ENCODE measurements at regions not wholly inside any gene's neighbourhood (a gene's known extent, or its start where the extent isn't known, plus 50 kb on each side); places are given as distances from the start of the nearest gene placed in this dataset.
"Not testable (repeated sequence)": the region's sequence is repeated elsewhere in the genome, so short reads cannot be mapped to it uniquely, and the experiment has no call there.

- no peak for DNase-seq
Measured at GRCh38 chr9:16057541-16057940, 504.7 kb downstream of the CCDC171 start.

GRCh38 chr9:16058131-16058549 lies 505.3 kb downstream of the CCDC171 start:
- no peak for DNase-seq

GRCh38 chr9:16060436-16061129 lies 507.7 kb downstream of the CCDC171 start:
- no peak for DNase-seq

DNA sequence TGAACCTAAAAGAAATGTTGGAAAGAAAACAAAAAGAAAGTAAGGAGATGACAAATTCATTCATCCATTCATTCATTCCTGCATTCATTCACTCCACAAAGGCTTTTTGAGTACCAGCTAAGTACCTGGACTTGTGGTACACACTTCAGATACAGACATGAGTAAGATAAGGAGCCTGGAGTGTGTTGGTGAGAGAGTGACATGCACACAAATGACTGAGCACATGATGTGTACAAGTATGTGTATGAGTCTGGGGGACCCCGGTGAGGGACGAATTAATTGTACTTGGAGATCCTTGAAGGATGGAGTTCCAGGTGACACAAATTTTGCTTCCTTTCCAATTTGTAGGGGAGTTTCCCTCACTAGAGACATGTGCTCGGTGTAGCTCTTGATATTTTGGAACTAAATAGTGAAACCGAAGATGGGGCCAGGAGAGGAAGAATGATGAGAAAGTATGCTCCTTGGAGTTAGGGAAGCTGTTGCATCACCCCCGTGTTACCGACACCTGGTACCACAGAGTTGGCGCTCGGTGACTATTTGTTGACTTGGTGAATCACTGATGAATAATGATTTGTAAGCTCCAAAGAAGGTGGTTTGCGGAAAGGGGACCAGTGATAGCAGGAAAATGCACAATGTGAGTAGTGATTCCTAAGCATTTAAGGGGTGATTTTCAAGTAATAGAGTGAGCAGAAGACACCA lies 509.8 kb downstream of the CCDC171 start:
- DNase-seq = no peak

- DNase-seq = no peak
Measured at GRCh38 chr9:16063241-16063591, 510.4 kb downstream of the CCDC171 start.

- no peak for DNase-seq
Measured at GRCh38 chr9:16064771-16065170, 511.9 kb downstream of the CCDC171 start.

GRCh38 chr9:16066201-16066600 lies 513.4 kb downstream of the CCDC171 start:
- not testable (repeated sequence) for DNase-seq

GRCh38 chr9:16068476-16068875 lies 515.6 kb downstream of the CCDC171 start:
- DNase-seq = no peak

DNA sequence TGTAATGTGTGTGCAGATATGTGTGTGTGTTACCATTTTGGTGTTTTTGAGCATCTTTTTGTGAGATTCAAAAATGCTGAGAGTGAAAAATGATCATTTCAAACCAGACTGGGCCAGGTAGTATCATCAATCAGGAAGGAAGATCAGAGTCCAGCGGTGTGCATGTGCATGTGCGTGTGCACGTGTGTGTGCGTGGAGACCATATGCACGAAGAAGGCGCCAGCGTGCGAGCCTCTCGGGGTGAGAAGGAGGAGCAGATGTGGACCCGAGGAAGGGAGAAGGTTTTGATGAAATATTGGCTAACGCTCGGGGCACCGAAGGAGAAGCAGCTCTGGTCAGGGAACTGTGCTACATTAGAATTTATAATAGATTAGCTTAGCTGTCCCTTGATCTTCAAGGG lies 516.4 kb downstream of the CCDC171 start:
- DNase-seq = no peak

GRCh38 chr9:16069671-16070454 lies 517.0 kb downstream of the CCDC171 start:
- no peak for DNase-seq

- no peak for DNase-seq
Measured at GRCh38 chr9:16070455-16071145, 517.8 kb downstream of the CCDC171 start.

GRCh38 chr9:16071400-16071799 lies 518.6 kb downstream of the CCDC171 start:
- no peak for DNase-seq

DNA sequence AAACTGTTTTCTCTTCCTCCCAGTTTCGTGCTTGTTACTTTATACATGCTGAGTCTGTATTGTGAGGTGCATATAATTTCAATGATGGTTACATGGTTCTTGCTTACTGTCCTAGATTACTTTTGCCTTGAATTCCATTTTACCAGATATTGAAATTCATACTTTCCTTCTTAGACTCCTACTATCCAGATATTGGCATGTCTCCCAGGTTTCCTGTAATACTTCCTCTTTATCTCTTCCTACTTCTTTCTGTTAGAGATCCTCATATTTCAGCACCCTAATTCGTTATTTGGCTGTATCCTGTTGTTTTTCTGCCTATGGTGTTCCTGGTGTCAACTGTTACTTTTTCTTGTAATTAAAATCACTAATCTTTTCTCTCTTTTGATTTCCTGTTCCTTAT lies 522.1 kb downstream of the CCDC171 start:
- no peak for DNase-seq

DNA sequence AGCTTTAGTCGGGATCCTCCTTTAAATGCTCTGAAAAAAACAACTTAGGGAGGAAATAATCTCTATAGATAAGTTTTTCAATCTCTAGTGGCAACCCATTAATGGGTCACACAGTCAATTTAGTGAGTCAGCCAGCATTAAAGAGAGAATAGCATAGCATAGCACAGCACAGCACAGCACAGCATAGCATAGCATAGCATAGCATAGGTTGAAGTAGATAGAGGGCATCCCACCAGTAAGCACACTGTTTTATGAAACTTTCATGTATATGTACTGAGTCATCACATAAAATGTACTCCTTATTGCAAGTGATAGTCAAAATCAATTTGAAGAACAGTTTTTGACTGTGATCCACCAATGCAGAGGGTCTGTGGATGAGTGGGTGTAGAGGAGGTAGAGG lies 522.9 kb downstream of the CCDC171 start:
- no peak for DNase-seq

- no peak for DNase-seq
Measured at GRCh38 chr9:16076511-16076910, 523.7 kb downstream of the CCDC171 start.

DNA sequence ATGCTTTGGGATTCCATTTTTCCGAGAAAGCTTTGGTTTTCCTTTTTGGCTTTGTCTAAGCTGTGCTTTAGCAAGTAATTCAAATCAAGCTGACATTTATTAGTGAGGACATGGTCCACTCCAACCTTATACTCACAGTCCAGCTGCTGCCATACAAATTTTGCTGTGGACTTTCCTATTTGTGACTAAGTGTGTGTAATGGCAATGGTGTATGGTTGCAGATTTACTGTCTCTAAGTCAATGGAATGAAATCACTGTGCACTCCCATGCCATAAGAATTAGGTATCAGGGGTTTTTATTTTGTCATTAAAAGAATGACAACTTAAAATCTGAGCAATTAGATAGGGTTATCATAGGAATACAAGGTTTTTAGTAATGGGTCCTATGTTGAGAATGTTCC lies 530.0 kb downstream of the CCDC171 start:
- DNase-seq = no peak

DNA sequence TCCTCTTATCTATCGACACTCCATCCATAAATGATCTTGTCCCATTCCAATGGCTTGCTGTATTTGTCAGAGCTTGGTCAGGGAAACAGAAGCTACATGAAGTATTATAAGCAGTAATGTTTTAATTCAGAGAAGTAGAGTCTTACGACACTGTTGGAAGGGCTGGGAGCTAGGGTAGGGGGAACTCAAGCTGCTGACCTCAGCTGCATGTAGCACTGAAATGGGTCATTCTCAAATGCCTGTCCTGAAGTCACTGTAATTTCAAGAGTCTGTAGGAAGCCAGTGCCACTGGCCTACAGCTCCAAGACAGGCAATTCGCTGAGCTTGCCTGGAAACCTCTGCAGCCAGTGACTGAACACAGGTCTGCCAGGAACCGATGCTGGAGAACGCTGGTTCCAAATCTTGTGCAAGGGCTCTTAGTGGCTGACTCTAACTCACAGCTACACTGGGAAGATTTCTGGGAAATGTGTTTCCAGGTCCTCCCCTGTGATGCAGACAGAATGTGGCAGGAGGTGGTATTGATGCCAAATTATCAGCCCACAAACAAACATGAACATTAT lies 532.4 kb downstream of the CCDC171 start:
- no peak for DNase-seq

- DNase-seq = no peak
Measured at GRCh38 chr9:16090907-16091629, 538.2 kb downstream of the CCDC171 start.

DNA sequence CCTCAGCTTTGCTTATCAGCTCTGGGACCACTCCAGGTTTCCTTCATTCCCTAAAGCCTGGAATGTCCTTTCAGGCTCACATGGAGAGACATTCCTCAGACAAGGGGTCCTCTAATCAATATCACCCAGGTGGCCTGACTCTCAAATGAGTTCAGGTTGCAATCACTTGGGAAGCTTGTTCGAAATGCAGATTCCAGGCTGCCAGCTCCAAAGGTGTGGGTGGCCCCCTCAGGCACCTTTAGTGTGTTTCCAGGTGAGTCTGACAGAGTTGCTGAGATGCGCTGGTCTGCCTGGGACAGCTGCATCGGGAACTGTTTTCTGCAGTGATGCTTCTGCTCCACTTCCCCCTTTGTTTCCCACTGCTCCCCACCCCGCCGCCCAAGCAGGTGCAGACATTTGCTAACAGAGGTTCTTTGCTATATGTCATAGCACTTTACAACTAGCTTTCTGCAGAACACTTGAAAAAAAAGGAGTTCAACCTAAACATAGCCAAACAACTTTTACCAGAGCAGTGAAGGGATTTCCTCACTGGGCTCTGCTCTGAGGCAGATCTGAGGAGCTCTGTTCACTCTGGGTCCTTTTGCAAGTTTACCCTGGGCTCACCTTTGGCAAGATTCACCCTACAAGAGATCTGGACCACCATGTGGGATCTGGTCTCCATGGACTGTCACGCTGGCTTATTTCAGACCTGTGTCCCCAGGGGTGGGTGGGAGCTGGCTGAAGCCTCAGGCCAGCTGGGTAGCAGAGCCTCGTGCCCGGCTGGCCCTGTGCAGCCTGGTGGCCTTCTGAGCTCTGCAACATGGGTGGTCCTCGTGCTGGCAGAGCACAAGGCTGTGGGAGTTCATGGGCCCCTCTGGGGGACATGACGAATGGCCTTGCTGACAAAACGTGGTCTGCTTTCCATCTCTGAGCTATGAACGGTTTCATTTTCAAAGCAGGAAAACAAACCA lies 539.6 kb downstream of the CCDC171 start:
- DNase-seq = no peak

- DNase-seq = no peak
Measured at GRCh38 chr9:16098306-16098705, 545.5 kb downstream of the CCDC171 start.

Data from CD4-positive, alpha-beta T cell treated with Interleukin-15 for 1 hour (primary cell).